H1 (cell line): ENCODE measurements at regions not wholly inside any gene's neighbourhood (a gene's known extent, or its start where the extent isn't known, plus 50 kb on each side); places are given as distances from the start of the nearest gene placed in this dataset.

Experiments
- CTCF ChIA-PET: fragments of 300-600 bp; sonication (Branson Sonifier 250); formaldehyde crosslinking; loops from one replicate; lab custom pipeline; 2021; ENCODE audit not compliant: partially characterized antibody; lab: Charles Lee
- POLR2A ChIA-PET: fragments of 300-600 bp; sonication (Branson Sonifier 250); formaldehyde crosslinking; loops from one replicate; lab custom pipeline; 2021; ENCODE audit warnings: inconsistent platforms; ENCODE audit not compliant: partially characterized antibody; lab: Charles Lee
- DNase-seq, 2 experiments: peaks; one replicate each; pipeline versions ENCODE4 v3.0.0 to v3.0.0-alpha.2; 2010 to 2022; ENCODE audit warnings: low spot score in 2 of 2, low read depth in 1 of 2, mixed read lengths in 1 of 2
- FAIRE-seq: peaks from 2 replicates; lab custom pipeline; 2011; peaks lifted over from hg19 to GRCh38; lab: Jason Lieb, UNC
- H2AFZ ChIP-seq: 2 replicates; pipeline ENCODE4 v1.8.1; 2012; ENCODE audit warnings: low read length, inconsistent platforms
- H2AK5ac ChIP-seq: 2 replicates; pipeline ENCODE4 v1.6.1; 2013; ENCODE audit warnings: low read depth, low read length
- H2BK120ac ChIP-seq: replicated peaks from 2 replicates; pipeline ENCODE3; 2013; ENCODE audit warnings: low read depth, low read length, inconsistent platforms
- H2BK12ac ChIP-seq: 2 replicates; pipeline ENCODE4 v1.6.1; 2013; ENCODE audit warnings: low read depth, low read length
- H2BK15ac ChIP-seq: 2 replicates; pipeline ENCODE4 v1.6.1; 2013; ENCODE audit warnings: low read length
- H2BK20ac ChIP-seq: 2 replicates; pipeline ENCODE4 v1.6.1; 2013; ENCODE audit warnings: low read length
- H2BK5ac ChIP-seq: 2 replicates; pipeline ENCODE4 v1.6.1; 2013; ENCODE audit warnings: low read depth, low read length
- H3K14ac ChIP-seq: 2 replicates; pipeline ENCODE4 v1.6.1; 2013; ENCODE audit warnings: inconsistent platforms; ENCODE audit not compliant: insufficient read length
- H3K18ac ChIP-seq: 2 replicates; pipeline ENCODE4 v1.6.1; 2013; ENCODE audit warnings: low read length; ENCODE audit errors: extremely low read depth
- H3K23ac ChIP-seq: 2 replicates; pipeline ENCODE4 v1.6.1; 2013; ENCODE audit warnings: inconsistent platforms; ENCODE audit not compliant: insufficient read length
- H3K23me2 ChIP-seq: 2 replicates; pipeline ENCODE4 v1.6.1; 2013; ENCODE audit warnings: low read depth, low read length
- H3K27ac ChIP-seq: 2 replicates; pipeline ENCODE4 v1.6.1; 2011; ENCODE audit warnings: low read depth, low read length, inconsistent platforms
- H3K27me3 ChIP-seq, 4 experiments: replicated peaks in 1 of 4; 1 replicate in 1 of 4; 2 replicates in 3 of 4; pipeline versions ENCODE4 v1.6.1 to v1.8.1; 2011 to 2013; ENCODE audit warnings: low read length in 3 of 4, mild to moderate bottlenecking in 3 of 4, inconsistent platforms in 2 of 4, mixed read lengths in 2 of 4, moderate library complexity in 1 of 4; ENCODE audit not compliant: control insufficient read depth in 3 of 4, insufficient read depth in 3 of 4; ENCODE audit errors: extremely low read depth in 1 of 4
- H3K36me3 ChIP-seq, 4 experiments: 2 replicates each; pipeline versions ENCODE4 v1.6.1 to v1.8.1; 2011 to 2013; ENCODE audit warnings: mild to moderate bottlenecking in 4 of 4, low read length in 3 of 4, moderate library complexity in 2 of 4, control low read depth in 1 of 4, inconsistent platforms in 1 of 4; ENCODE audit not compliant: insufficient read depth in 4 of 4, control insufficient read depth in 2 of 4
- H3K4ac ChIP-seq: replicated peaks from 2 replicates; pipeline ENCODE3; 2013; ENCODE audit warnings: low read length, low read depth, mixed read lengths, inconsistent platforms; ENCODE audit not compliant: insufficient read length
- H3K4me1 ChIP-seq, 4 experiments: replicated peaks in 1 of 4; 1 replicate in 1 of 4; 2 replicates in 3 of 4; pipeline versions ENCODE4 v1.6.1 to v1.8.1; 2011 to 2013; ENCODE audit warnings: low read length in 3 of 4, inconsistent platforms in 2 of 4, mixed read lengths in 1 of 4; ENCODE audit not compliant: insufficient read depth in 4 of 4, control insufficient read depth in 3 of 4
- H3K4me2 ChIP-seq, 2 experiments: 2 replicates each; pipeline versions ENCODE4 v1.6.1 to v1.8.1; 2011 to 2013; ENCODE audit warnings: low read depth in 2 of 2, low read length in 2 of 2, control low read depth in 1 of 2, inconsistent platforms in 1 of 2, mild to moderate bottlenecking in 1 of 2; ENCODE audit not compliant: insufficient read depth in 1 of 2
- H3K4me3 ChIP-seq, 4 experiments: fragments of 200-600, 300-600 bp in 1 of 4; sonication (generic), shearing (Covaris generic), sonication (Bioruptor Twin) in 1 of 4; 2 replicates each; pipeline versions ENCODE4 v1.5.1 to v1.8.1; 2011 to 2016; ENCODE audit warnings: low read length in 4 of 4, low read depth in 3 of 4, control low read depth in 2 of 4, inconsistent platforms in 2 of 4, mild to moderate bottlenecking in 2 of 4, mixed read lengths in 1 of 4, moderate library complexity in 1 of 4; ENCODE audit not compliant: insufficient read depth in 2 of 4; ENCODE audit errors: extremely low read depth in 1 of 4
- H3K56ac ChIP-seq: replicated peaks from 2 replicates; pipeline ENCODE3; 2013; ENCODE audit warnings: low read depth, mild to moderate bottlenecking, mixed read lengths, low read length, inconsistent platforms; ENCODE audit not compliant: insufficient read length
- H3K79me1 ChIP-seq: 2 replicates; pipeline ENCODE4 v1.6.1; 2013; ENCODE audit warnings: low read depth, low read length, control low read depth
- H3K79me2 ChIP-seq, 2 experiments: 2 replicates each; pipeline versions ENCODE4 v1.6.1 to v1.8.1; 2012 to 2013; ENCODE audit warnings: low read length in 2 of 2, mild to moderate bottlenecking in 2 of 2, inconsistent platforms in 1 of 2; ENCODE audit not compliant: insufficient read depth in 2 of 2, control insufficient read depth in 1 of 2
- H3K9ac ChIP-seq, 4 experiments: replicated peaks in 1 of 4; 1 replicate in 1 of 4; 2 replicates in 3 of 4; pipeline versions ENCODE4 v1.6.1 to v1.8.1; 2011 to 2013; ENCODE audit warnings: low read depth in 3 of 4, low read length in 3 of 4, control low read depth in 2 of 4, mild to moderate bottlenecking in 2 of 4, moderate library complexity in 2 of 4, inconsistent platforms in 1 of 4; ENCODE audit errors: extremely low read depth in 1 of 4
- H3K9me3 ChIP-seq, 2 experiments: 2 replicates each; pipeline versions ENCODE4 v1.6.1 to v1.8.1; 2012 to 2013; ENCODE audit warnings: mild to moderate bottlenecking in 2 of 2, moderate library complexity in 2 of 2, control low read depth in 1 of 2, inconsistent platforms in 1 of 2, low read depth in 1 of 2, low read length in 1 of 2, mixed read lengths in 1 of 2; ENCODE audit not compliant: insufficient read depth in 2 of 2
- H4K20me1 ChIP-seq, 2 experiments: replicated peaks in 1 of 2; 2 replicates each; pipeline versions ENCODE3 to v1.8.1; 2011 to 2013; ENCODE audit warnings: inconsistent platforms in 2 of 2, low read length in 2 of 2, mild to moderate bottlenecking in 1 of 2; ENCODE audit not compliant: insufficient read depth in 2 of 2, control insufficient read depth in 1 of 2
- H4K5ac ChIP-seq: 2 replicates; pipeline ENCODE4 v1.6.1; 2013; ENCODE audit warnings: low read length, low read depth, mixed read lengths, inconsistent platforms; ENCODE audit not compliant: insufficient read length
- H4K8ac ChIP-seq: 2 replicates; pipeline ENCODE4 v1.8.0; 2013; ENCODE audit warnings: mild to moderate bottlenecking, moderate library complexity, low read length, inconsistent platforms; ENCODE audit not compliant: insufficient read depth; ENCODE audit errors: extremely low read depth
- H4K91ac ChIP-seq: replicated peaks from 2 replicates; pipeline ENCODE3; 2013; ENCODE audit warnings: low read length, mixed read lengths, inconsistent platforms; ENCODE audit not compliant: insufficient read length
- BRCA1 ChIP-seq: IDR thresholded peaks from 2 replicates; pipeline ENCODE4 v1.6.1; 2012; ENCODE audit warnings: low read depth, low read length, improper control_type of control experiment
- FOSL1 ChIP-seq: IDR thresholded peaks from 2 replicates; pipeline ENCODE4 v1.6.1; 2011; ENCODE audit warnings: mild to moderate bottlenecking, low read depth, low read length, moderate library complexity; ENCODE audit not compliant: insufficient read depth
- JUN ChIP-seq: IDR thresholded peaks from 2 replicates; pipeline ENCODE4 v1.6.1; 2011; ENCODE audit warnings: low read depth, mild to moderate bottlenecking, improper control_type of control experiment, low read length
- MAFK ChIP-seq: IDR thresholded peaks from 2 replicates; pipeline ENCODE4 v1.6.1; 2012; ENCODE audit warnings: low read depth, mild to moderate bottlenecking, improper control_type of control experiment, low read length
- NANOG ChIP-seq: IDR thresholded peaks from 2 replicates; pipeline ENCODE4 v1.6.1; 2011; ENCODE audit warnings: low read length, low read depth, mild to moderate bottlenecking, inconsistent platforms; ENCODE audit not compliant: insufficient read depth, poor library complexity, severe bottlenecking
- POLR2AphosphoS5 ChIP-seq: IDR thresholded peaks from 2 replicates; pipeline ENCODE4 v1.6.1; 2011; ENCODE audit warnings: low read depth, low read length
- TEAD4 ChIP-seq: IDR thresholded peaks from 2 replicates; pipeline ENCODE4 v1.6.1; 2012; ENCODE audit warnings: low read depth, low read length, inconsistent platforms, mixed read lengths
- WGBS, 2 experiments: shearing (Covaris generic) in 1 of 2; methylation state at CpG; one replicate each; pipeline versions ENCODE4 v1.1.6 to v1.1.7; 2013 to 2015; ENCODE audit warnings: low lambda C conversion rate in 2 of 2, mixed read lengths in 2 of 2, inconsistent platforms in 1 of 2, low coverage in 1 of 2, missing lambda C conversion rate in 1 of 2; ENCODE audit not compliant: insufficient replicate concordance in 2 of 2, insufficient coverage in 1 of 2, insufficient read length in 1 of 2; ENCODE audit errors: extremely low coverage in 1 of 2, missing lambda C conversion rate in 1 of 2; 5-methylcytosine and 5-hydroxymethylcytosine counted together
- TF ChIP-seq, protein P1 (sequence below): IDR thresholded peaks from 2 replicates; pipeline ENCODE4 v1.6.1; 2011; ENCODE audit warnings: low read length, improper control_type of control experiment
- TF ChIP-seq, protein P2 (sequence below), 3 experiments: IDR thresholded peaks; 1 replicate in 2 of 3; 2 replicates in 1 of 3; pipeline versions ENCODE4 v1.5.1 to v1.6.1; 2011; ENCODE audit warnings: low read length in 3 of 3, mild to moderate bottlenecking in 3 of 3, inconsistent platforms in 2 of 3, low read depth in 1 of 3, moderate library complexity in 1 of 3; ENCODE audit not compliant: insufficient read depth in 1 of 3; ENCODE audit errors: control extremely low read depth in 1 of 3

DNA sequence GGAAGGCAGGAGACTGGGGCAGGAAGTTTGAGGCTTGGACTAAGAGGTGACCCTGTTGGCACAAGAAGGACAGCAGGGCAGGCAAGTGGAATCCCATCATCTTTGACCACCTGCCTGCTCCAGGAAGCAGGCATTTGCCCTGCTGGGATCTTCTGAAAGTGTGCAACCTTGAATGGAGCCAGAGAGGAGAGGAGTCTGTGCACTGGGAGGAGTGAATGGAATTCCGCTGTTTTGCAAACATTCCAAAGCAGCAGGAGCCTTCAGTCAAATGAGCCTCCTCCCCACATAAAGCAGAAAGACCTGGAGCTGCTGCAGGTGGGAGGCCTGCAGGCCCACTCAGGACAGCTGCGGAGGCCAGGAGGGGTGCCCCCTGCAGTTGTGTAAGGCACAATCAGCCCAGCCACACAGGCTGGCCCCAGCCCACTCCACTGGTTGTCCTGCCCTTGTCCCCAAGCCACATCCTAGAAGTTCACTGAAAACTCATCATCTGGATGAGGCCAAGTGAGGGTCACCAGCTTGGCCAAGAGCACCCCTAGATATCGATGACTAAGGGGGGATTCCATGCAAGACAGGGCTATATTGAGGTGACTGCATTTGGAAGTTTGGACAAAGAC, 249.5 kb downstream of the RPS24 start:
- H2BK120ac ChIP-seq = no peak overlapping the region
- no peak overlapping the region for H3K4me3 ChIP-seq
- no peak overlapping the region for H3K23ac ChIP-seq
- H2BK15ac ChIP-seq = peak overlapping the region; percentile 13; the same call in 1 of the 2 replicates
- FAIRE-seq (peak; percentile 36), DNase-seq (no peak)
- H2BK5ac ChIP-seq = 0 out of 2 replicates have a peak overlapping the region, but pooled peaks have one; percentile 4
- 0 out of 2 replicates have a peak overlapping the region, but pooled peaks have one; percentile 26 for H3K18ac ChIP-seq
- H3K36me3 ChIP-seq = no peaks in the 10 kb centered on the region
- H3K27me3 ChIP-seq = no peaks in the 10 kb centered on the region; a peak in 1 of 7 replicates
- peak overlapping the region; percentile 72; the same call in 1 of the 2 replicates for H2BK20ac ChIP-seq
- peak overlapping the region; percentile 22; the same call in 1 of the 2 replicates for H2BK12ac ChIP-seq
- H3K4ac ChIP-seq = no peak overlapping the region
- no peak overlapping the region for H4K5ac ChIP-seq
- no peaks in the 10 kb centered on the region for H3K79me1 ChIP-seq
- no peak overlapping the region for H3K14ac ChIP-seq
- ChIA-PET POLR2A (interaction anchor here (1.0 to 1.6 kb wide), 2 partner anchors 8 to 240 kb away, joined by 3 to 4 read pairs; no protein-coding TSS in a partner anchor), CTCF (interaction anchor here (1.0 to 10.4 kb wide), 7 partner anchors 10 to 236 kb away, joined by 3 to 94 read pairs (median 4); no protein-coding TSS in a partner anchor)
- no peaks in the 10 kb centered on the region; the same call in 1 of the 2 replicates for H3K23me2 ChIP-seq
- no peaks in the 10 kb centered on the region for H3K79me2 ChIP-seq
- WGBS, 2 experiments = 67% methylated on average over 3 of the region's 3 CpGs; no CpG with 5 or more reads in 1 of the 2 experiments
- H3K4me2 ChIP-seq = peak overlapping the region; percentile 26 to 41; a peak in 3 of 4 replicates
- H3K9ac ChIP-seq = no peak overlapping the region
- H3K4me1 ChIP-seq = peaks cover 0 to 13% (median 7%) of the 10 kb centered on the region in 4 experiments; a peak in 6 of 7 replicates
- H3K56ac ChIP-seq = no peak overlapping the region
- no peak overlapping the region for H4K91ac ChIP-seq
- no peaks in the 10 kb centered on the region for H4K20me1 ChIP-seq
- H4K8ac ChIP-seq = no peak overlapping the region
- no peaks in the 10 kb centered on the region for H3K9me3 ChIP-seq
- H3K27ac ChIP-seq = no peak overlapping the region
- no peak overlapping the region for H2AFZ ChIP-seq
- no peak overlapping the region for H2AK5ac ChIP-seq
- TF ChIP-seq MAFK (no peak), NANOG (no peak), FOSL1 (no peak), BRCA1 (no peak), TEAD4 (peak; percentile 87), POLR2AphosphoS5 (no peak), JUN (no peak)
- TF ChIP-seq, protein P1, sequence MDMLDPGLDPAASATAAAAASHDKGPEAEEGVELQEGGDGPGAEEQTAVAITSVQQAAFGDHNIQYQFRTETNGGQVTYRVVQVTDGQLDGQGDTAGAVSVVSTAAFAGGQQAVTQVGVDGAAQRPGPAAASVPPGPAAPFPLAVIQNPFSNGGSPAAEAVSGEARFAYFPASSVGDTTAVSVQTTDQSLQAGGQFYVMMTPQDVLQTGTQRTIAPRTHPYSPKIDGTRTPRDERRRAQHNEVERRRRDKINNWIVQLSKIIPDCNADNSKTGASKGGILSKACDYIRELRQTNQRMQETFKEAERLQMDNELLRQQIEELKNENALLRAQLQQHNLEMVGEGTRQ = no peak
- TF ChIP-seq, protein P2, sequence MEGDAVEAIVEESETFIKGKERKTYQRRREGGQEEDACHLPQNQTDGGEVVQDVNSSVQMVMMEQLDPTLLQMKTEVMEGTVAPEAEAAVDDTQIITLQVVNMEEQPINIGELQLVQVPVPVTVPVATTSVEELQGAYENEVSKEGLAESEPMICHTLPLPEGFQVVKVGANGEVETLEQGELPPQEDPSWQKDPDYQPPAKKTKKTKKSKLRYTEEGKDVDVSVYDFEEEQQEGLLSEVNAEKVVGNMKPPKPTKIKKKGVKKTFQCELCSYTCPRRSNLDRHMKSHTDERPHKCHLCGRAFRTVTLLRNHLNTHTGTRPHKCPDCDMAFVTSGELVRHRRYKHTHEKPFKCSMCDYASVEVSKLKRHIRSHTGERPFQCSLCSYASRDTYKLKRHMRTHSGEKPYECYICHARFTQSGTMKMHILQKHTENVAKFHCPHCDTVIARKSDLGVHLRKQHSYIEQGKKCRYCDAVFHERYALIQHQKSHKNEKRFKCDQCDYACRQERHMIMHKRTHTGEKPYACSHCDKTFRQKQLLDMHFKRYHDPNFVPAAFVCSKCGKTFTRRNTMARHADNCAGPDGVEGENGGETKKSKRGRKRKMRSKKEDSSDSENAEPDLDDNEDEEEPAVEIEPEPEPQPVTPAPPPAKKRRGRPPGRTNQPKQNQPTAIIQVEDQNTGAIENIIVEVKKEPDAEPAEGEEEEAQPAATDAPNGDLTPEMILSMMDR (IDR thresholded peaks at IDR 0.05; ENCODE audit: control extremely low read depth in 1 of 3, insufficient read depth in 1 of 3, low read depth in 1 of 3, low read length in 3 of 3) = peak in 1 of 3 experiments; percentile 6; a peak in 1 of 4 replicates
